Amniotic epithelial cell (primary cell): ENCODE measurements at regions not wholly inside any gene's neighbourhood (a gene's known extent, or its start where the extent isn't known, plus 50 kb on each side); places are given as distances from the start of the nearest gene placed in this dataset.
"Not testable (repeated sequence)": the region's sequence is repeated elsewhere in the genome, so short reads cannot be mapped to it uniquely, and the experiment has no call there.

Source experiments
- DNase-seq: peaks from one replicate; pipeline ENCODE4 v3.0.0-alpha.2; 2010; ENCODE audit warnings: low read depth

DNA sequence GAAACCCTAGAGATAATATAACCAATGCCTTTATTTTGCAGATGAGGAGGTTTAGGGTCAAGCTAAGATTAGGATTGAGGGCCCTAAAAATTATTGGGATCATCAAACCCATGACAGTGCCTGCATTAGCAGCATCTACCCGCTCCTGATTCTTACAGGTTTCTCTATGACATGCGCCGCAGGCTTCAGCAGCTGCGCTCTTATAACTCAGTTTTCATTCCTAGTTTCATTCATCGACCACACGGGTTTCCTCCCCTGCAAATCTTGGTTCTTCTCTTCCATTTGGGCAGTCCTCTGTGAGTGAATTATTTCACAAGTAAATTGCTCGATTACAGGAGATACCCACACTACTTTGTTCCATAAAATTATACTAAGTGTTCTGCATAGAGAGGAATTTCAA is 137.2 kb downstream of the SLC24A2 start:
- no peak for DNase-seq

DNA sequence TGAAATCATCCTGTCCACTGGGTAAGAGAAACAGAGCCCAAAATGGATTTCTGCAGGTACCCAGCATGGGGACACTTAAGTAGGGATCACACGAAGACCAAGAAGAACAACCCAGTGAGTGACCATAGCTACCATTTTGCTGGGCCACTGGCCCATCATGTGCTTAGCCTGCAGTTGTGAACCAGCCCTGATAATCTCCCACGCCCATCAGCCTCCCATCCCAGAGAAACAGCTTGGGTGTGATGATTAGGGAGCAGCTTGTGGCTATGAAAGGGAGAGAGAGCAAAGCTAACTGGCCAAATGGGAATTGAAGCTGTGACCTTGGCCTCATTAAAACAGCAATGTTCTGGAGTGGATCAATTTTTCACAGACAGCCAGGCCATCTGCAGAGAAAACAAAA is 138.5 kb downstream of the SLC24A2 start:
- no peak for DNase-seq

DNA sequence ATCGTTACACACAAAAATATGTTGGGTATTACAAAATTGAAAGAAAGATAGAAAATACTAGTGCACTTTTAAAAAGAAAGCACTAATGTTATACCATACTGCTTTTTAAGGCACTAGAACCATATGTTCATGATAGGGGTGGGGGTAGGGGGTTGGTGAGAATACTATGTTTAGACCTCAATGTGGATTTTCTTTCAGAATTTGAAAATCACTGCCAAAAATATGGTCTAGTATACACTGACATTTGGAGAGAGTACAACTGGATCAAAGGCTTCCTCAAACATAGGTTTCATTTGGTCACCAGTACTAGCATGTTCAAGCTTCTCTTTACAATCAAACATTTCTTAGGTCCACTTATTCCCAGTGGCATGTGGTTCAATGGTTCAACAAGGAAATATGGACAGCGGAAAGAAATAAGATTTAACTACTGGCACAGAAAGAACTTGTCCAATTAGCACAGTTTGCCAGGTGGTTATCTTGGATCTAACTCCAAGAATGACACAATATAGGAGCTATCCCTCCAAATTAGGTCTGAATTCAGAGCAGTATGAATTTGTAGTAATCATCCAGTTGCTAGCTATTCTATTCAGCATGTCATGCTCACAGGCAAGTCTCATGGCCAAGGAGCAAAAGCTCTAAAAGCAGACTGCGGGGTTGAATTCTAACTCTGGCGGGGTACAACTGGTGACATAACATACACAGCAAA is 139.3 kb downstream of the SLC24A2 start:
- no peak for DNase-seq

DNA sequence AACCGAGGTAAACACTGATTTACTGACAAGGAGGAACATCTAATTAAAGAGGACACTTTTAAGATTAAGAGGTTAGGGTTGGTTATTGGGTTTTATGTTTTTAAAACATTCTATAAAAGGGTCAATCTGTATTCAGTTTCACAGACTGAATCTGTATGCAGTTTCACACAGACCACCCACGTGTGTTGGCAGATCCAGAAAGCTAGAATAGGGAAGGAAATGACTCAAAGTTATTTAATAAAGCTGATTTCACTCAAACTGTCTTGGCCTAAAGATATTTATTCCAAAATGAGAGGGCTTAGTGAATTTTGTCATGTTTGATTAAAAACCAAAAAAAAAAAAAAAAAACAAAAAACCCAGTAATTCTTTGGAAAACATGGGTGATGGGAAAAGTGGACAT is 140.2 kb downstream of the SLC24A2 start:
- DNase-seq, result no peak

DNA sequence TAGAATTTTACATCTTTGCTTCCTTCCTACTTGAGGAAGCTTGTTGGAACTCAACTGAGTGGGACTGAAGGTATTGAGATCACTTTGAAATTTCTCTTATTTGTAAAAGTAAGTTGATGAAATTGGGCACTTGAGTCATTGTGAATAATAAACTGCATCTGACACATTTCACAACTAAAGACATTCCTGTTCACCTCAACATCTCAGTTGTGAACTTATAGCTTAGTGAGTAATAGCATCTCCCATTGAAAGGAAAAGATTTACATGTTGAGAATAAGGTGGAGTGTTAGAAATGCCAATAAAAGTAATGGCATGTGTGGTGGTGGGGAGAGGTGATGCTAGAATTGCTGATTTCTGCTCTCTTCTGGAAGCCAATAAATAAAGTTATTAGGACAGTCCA is 145.0 kb downstream of the SLC24A2 start:
- no peak for DNase-seq

DNA sequence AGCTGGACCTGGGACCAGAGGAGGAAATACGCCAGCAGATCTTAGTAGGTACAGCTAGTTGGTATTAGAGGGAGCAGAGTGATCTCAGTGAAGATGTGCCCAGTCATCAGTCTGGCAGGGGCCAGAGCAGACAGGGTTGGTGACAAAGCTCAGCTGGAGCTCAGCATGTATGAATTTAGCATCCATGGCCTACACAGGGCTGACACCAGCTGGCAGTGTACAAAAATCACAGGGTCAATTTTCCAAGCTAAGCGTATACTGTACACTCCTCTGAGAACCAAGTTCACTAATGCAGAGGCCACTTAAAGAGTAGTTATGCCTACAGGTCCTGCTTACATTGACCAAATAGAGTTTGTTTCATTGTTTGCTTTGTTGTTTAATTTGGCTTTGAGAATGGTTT is 146.6 kb downstream of the SLC24A2 start:
- DNase-seq, result no peak

DNA sequence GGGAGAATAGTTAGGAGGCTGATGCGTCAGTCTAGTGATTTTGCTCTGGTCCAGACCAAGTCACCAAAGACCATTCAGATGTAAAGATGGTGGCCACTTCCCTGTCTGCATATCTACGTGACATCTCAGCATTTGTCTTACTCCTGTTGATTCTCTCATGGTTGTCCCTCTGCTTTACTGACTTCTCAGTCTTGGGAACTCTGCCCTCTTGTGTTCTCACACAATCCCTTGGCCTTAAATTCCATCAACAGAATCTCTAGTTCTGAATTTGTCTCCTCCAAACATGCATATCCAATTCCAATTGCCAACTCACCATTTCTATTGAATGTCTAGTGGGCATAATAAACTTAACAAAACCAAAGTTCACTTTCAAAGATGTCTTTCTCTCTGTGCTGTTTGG is 147.8 kb downstream of the SLC24A2 start:
- no peak for DNase-seq

DNA sequence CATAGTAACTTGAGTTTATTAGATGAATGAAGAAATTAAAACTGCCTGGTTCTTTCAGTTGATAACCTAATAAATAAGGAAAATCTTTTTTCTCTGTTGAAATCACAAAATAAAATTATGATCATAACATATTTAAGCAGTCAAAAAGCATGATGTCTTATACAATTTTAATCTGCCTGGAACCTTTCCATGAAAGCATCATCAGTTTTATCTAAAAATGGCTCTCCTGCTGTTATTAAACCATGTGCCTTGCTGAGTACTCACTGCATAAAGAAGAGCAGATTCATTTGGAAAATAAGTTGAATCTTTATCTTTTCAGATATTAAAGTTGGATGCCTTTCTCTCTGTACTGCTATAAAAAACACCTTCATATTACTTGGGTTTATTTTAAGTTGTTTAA is 148.8 kb downstream of the SLC24A2 start:
- no peak for DNase-seq

DNA sequence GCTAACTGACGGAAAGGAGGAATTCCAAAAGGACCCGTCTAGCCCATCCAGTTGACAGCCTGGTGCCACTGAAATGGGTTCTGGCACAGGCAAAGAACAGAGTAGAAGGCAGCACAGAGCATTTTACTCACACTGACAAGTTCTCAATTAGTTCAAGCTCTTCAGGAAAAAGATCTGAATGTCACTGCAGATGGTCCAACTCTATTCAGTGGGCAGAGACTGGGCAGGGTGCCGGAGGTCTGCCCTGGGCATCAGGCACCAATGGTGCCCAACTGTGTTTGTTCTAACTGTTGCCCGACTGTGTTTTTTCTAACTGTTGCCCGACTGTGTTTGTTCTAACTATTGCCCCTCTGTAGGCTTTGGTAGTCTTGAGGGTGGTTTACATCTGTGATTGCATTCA is 151.8 kb downstream of the SLC24A2 start:
- no peak for DNase-seq

DNA sequence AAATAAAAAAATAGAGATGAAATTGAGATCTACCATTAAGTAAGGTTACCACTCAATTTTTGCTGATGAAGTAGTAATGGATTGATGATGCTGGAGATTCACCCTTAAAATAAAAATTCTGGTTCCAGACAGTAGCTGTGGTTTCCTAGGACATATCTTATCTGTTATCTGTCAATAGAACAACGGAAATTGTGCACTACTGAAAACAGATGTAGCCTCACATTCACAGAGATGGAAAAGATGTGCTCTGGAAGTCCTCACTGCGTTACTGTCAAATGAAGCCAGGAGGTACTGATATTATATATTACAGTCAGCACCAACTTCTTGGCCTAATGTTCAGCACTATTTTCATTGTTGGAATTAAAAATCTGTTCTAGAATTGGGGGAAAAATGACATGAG is 154.0 kb downstream of the SLC24A2 start:
- DNase-seq, result no peak

DNA sequence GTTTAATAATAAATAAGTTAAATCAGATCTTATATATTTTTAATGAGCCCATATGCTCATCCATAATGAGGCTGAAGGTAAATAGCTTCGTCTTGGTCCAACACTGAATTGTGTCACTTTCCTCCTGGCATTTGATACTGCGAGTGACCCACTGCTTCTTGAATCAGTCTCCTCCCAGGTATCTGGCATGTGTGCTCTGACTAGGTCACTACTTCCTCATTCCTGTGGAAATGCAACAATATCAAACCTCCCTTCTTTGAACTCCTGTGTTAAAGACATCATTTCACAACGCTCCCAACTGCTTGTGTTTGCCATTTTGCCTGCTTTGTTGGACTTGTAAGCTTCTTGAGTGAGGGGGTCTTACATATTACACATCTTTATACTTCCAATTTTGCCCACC is 157.7 kb downstream of the SLC24A2 start:
- no peak for DNase-seq

DNA sequence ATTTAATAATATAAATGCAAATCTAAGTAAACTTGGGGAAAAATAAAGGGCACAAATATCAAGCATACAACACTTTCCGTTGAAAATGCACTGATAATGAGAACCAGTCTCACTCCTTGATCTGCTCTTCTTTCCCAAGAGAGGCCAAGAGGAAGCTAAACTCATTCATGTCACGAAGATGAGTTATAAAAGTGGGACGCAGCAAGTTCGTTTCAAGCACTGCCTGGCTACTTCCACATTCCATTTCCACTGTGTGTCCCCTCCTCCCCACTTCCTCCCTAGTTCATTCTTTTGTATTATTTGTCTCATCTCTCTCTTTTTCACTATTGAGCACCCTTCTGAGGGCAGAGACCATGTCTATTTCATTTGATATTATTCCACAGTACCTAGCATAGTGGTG is 158.1 kb downstream of the SLC24A2 start:
- DNase-seq, result no peak

DNA sequence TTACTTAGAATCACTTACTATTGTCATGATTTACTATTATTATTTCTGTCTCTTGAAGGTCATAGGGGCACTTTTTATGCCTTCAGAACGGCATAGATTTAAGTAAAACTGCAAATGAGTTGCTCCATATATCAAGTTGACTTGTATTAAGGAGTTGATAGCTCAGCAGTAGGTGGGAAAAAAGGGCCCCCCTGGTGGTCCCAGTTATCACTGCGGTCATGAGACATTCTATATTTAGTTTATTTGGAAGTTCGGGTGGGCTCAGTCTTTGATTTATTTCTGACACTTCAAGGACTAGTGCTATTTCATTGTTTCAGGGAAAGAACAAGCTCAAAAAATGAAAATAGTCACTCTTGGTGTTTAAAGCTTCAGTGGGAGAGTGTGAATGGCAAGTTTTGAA is 159.3 kb downstream of the SLC24A2 start:
- DNase-seq, result no peak

DNA sequence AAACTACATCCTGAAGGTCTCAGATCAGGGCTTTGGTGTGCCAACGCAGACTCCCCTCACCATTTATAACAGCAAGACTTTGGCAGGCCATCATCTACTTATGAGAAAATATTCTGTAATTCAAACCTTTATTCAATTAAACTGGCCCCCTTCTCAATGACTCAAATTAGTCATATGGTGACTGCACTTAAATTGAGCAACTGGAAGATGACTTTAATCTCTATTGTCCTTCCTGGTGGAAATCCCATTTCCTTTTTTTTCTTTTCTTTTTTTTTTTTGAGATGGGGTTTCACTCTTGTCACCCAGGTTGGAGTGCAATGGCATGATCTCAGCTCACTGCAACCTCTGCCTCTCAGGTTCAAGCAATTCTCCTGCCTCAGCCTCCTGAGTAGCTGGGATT is 163.4 kb downstream of the SLC24A2 start:
- not testable (repeated sequence) for DNase-seq

DNA sequence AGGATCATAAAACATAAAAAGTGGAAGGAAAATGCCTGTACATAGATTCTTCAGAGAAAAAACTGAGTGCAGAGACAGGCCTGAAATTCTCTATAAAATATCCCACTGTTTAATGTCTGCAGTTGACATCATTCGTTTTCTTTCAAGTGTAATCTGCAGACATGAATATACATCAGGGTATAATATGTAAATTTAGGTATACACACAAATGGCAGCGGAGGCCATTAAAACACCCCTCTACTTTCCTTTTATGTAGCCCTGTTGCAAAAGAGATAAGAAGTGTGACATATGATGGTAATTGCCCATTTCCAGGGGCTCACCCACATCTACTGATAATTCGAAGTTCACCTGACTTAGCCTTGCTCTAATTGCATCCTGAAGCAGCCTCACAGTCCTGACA is 164.3 kb downstream of the SLC24A2 start:
- no peak for DNase-seq

DNA sequence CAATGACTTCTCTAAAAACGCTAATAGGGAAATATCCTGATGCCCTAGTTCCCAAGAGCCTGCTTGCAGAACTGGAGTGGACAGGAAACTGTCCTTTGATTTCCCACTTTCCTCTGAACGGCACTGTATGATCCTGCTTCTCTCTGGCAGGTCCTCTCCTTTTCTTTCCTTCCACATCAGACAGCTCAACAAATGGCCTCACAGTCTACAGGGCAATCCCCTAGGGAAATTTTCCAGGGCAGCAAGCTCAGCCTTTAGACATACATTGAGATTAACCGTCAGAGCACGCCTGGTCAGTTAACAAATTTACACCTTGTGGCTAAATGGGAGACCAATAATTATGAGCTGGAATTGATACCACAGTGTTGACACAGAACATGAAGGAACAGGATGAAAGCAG is 164.9 kb downstream of the SLC24A2 start:
- no peak for DNase-seq

DNA sequence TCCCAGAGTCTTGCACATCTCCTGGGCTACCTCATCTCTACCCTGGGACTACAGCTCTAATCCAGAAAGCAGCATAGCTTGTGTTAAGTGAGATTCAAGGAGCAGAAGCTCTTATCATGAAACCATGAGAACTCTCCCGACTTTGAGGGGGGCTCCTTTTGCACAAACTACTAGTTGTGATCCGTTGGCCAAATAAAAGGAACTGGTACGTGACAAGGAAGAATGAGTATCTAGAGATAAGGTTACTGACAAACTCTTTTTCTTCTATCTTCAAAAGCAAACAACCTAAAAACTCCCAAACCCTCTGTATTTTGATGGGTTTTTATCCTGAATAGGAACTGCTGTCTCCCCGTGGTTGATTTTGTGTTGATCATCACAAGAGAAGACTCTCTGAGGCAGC is 168.5 kb downstream of the SLC24A2 start:
- DNase-seq, result no peak

DNA sequence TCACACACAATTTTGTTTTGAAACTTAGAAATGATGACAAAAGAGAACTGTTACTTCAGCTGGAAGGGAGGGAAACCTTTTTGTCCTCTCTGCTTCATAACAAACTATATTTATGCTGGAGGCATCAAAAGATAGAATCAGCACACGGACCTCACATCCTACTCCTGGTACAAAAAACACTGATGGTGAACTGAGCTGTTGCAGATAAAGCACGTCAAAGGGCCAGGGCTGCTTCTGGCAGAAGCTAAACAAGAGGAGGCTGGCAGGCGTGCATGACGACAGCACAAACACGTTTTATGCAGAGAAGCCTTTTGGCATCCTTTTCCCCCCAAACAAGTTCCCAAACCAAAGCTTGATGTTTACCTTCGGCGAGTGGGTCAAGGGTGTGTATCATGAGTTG is 169.6 kb downstream of the SLC24A2 start:
- DNase-seq, result no peak

DNA sequence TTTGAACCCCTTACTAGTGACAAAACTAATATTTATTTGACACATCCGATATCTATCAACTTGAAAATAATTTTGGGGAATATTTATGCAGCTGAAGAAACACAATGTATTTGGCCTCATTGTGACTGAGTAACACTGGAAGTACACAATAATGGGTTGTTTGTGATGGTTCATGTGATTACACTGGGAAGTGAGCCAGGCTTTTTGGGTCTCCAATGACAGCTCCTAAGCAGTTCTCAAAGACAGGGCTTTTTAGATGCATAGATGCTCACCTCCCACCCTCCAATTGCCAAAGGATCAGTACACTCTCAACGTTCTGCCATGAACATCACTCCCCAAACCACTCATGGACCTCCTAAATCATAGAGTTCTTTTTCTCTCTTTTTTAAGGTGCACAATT is 170.0 kb downstream of the SLC24A2 start:
- DNase-seq, result no peak

DNA sequence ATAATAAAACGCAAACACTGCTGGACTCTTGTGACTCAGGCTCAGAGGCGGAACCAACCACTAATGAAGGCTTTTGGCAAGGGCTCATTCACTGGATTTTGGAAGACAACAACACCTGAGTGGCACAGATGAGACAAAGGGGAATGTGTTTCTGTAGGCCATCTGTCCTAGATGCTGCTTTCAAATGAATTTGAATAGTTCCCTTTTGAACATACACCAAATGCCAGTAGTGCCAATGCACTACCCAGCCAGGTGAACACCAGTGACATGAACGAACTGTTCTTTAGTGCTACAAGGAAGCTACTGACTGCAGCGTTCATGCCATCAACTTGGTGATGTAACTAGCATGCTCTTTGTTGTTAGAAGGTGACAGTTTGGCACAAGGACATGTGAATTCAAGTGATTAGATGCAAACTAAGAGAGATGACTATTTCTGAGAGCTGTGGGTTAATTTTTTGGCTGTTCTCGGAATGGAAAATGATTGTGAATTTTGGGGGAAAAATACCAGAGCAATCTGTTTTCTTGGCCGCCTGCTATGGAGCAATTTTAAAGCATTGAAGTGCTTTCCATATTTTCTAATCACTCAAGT is 173.7 kb downstream of the SLC24A2 start:
- DNase-seq, result no peak

DNA sequence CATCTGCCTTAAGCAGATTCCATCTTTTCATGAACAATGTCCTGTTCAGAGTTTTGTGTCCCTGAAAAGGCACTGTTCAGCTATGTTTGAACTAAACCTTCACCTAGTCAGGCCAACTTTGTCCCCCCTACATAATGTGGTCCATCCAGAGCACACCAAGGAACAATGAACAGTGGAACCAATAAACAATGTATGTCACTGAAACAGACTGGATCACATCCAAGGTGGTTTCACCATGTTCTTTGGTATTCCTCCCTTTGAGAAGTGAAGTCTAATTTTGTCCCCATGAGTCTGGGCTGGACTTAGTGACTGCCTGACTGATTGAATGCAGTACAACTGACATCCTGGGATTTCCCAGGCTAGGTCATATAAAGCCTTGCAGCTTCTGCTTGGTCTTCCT is 174.5 kb downstream of the SLC24A2 start:
- no peak for DNase-seq

DNA sequence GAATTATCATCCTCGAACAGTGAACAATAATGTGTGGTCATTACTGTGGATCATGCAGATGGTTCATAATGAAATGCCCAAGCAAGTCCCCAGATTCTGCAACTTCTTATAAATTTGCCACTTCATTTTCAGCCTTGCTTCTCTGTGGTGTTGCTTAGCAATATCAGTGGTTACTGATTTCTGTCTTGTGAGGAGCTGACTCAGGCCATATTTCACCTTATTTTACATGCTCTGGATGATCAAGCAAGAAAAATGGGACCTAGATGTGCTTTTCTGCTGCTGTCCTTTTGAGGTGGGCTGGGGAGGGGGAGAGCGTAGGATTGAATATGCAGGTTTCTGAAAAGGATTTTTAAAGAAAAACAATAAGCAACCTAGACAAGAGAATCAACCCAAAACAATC is 188.3 kb downstream of the SLC24A2 start:
- DNase-seq, result no peak

DNA sequence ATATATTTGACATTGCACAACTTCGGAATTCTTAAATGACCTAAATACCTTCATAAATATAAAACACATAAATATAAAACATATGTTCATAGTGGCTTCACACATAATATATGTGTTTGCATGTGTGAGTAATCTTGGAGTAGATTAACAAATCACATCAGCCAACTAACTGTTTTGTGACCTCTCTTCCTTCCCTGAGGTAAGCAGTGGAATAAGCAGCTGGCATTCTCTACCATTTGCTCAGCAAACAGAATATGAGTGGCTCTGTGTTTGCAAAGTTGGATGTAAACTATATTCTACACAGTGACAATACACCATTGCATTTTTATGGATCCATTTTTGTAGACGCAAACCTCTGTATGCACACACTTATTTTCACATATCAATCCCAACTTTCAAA is 189.9 kb downstream of the ACER2 start:
- no peak for DNase-seq

DNA sequence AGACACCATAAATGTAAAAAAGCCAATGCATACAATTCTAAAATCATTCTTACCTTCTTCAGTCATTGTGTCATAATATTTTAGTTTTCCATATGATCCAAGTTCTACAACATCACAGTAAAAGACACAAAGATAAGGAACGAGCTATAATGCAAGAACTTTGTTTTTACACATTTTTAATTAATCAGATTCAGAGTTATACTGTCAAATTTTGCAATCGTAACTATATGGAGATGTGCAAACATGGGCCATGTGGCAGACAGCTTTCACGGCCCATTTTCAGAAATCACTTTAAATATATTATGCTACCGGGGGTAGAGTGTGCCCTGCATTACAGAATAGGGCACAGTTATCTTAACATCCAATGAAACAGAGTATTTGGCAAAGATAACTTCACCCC is 188.4 kb downstream of the ACER2 start:
- DNase-seq, result no peak
